PFSK-1 (cell line): ENCODE measurements at regions not wholly inside any gene's neighbourhood (a gene's known extent, or its start where the extent isn't known, plus 50 kb on each side); places are given as distances from the start of the nearest gene placed in this dataset.

Experiments
- POLR2AphosphoS5 ChIP-seq: IDR thresholded peaks from 2 replicates; pipeline ENCODE4 v1.6.1; 2012; ENCODE audit warnings: low read depth, mild to moderate bottlenecking, control low read depth, low read length, moderate library complexity
- SIN3A ChIP-seq: IDR thresholded peaks from 2 replicates; pipeline ENCODE4 v1.6.1; 2012; ENCODE audit warnings: mild to moderate bottlenecking, low read length, moderate library complexity, borderline replicate concordance; ENCODE audit not compliant: insufficient read depth
- TAF1 ChIP-seq: IDR thresholded peaks from 2 replicates; pipeline ENCODE4 v1.6.1; 2012; ENCODE audit warnings: low read length, control low read depth, borderline replicate concordance; ENCODE audit not compliant: insufficient read depth
- TF ChIP-seq, protein P1 (sequence below), 2 experiments: IDR thresholded peaks; 2 replicates each; pipeline versions ENCODE4 v1.6.1 to v1.8.0; 2011 to 2012; ENCODE audit warnings: low read depth in 2 of 2, low read length in 2 of 2, control low read depth in 1 of 2, inconsistent platforms in 1 of 2, mild to moderate bottlenecking in 1 of 2, moderate library complexity in 1 of 2; ENCODE audit not compliant: insufficient read depth in 1 of 2

DNA sequence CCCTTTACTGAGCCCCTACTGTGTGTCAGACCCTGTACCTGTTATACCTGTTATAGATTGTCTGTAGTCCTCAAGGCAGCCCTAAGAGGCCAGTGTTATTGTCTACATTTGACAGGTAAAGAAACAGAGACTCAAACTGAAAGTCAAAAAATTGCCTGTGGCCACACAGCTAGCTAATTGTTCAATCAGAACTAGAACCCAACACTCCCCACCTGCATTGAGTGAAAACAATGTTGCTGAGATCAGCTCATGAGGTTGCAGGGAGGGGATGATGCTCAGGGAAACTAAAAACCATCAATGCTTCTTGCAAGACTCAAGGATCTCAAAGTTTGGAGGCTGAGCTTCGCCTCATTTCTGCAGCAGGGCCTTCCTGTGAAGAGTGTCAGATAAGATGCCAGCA, 109.5 kb upstream of the LMO4 start:
- no peak for TF ChIP-seq TAF1
- TF ChIP-seq SIN3A: no peak
- no peak for TF ChIP-seq POLR2AphosphoS5
- TF ChIP-seq, protein P1, sequence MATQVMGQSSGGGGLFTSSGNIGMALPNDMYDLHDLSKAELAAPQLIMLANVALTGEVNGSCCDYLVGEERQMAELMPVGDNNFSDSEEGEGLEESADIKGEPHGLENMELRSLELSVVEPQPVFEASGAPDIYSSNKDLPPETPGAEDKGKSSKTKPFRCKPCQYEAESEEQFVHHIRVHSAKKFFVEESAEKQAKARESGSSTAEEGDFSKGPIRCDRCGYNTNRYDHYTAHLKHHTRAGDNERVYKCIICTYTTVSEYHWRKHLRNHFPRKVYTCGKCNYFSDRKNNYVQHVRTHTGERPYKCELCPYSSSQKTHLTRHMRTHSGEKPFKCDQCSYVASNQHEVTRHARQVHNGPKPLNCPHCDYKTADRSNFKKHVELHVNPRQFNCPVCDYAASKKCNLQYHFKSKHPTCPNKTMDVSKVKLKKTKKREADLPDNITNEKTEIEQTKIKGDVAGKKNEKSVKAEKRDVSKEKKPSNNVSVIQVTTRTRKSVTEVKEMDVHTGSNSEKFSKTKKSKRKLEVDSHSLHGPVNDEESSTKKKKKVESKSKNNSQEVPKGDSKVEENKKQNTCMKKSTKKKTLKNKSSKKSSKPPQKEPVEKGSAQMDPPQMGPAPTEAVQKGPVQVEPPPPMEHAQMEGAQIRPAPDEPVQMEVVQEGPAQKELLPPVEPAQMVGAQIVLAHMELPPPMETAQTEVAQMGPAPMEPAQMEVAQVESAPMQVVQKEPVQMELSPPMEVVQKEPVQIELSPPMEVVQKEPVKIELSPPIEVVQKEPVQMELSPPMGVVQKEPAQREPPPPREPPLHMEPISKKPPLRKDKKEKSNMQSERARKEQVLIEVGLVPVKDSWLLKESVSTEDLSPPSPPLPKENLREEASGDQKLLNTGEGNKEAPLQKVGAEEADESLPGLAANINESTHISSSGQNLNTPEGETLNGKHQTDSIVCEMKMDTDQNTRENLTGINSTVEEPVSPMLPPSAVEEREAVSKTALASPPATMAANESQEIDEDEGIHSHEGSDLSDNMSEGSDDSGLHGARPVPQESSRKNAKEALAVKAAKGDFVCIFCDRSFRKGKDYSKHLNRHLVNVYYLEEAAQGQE (IDR thresholded peaks at IDR 0.05; ENCODE audit: insufficient read depth in 1 of 2, low read depth in 2 of 2, low read length in 2 of 2): no peak
